Neural progenitor cell (in vitro differentiated cells): ENCODE measurements at regions not wholly inside any gene's neighbourhood (a gene's known extent, or its start where the extent isn't known, plus 50 kb on each side); places are given as distances from the start of the nearest gene placed in this dataset.
"Not testable (repeated sequence)": the region's sequence is repeated elsewhere in the genome, so short reads cannot be mapped to it uniquely, and the experiment has no call there.

Experiments used
- DNase-seq: peaks from one replicate; pipeline ENCODE4 v3.0.0-alpha.2; 2016; ENCODE audit warnings: low spot score
- H2AFZ ChIP-seq: fragments of 200-600 bp; sonication (generic); replicated peaks from 2 replicates; pipeline ENCODE4 v1.6.1; 2016; ENCODE audit warnings: antibody characterized with exemption
- H3F3A ChIP-seq: fragments of 200-600 bp; sonication (generic); 2 replicates; pipeline ENCODE4 v1.6.1; 2016; ENCODE audit warnings: antibody characterized with exemption, low read depth
- H3K27ac ChIP-seq: fragments of 200-600 bp; sonication (generic); 2 replicates; pipeline ENCODE4 v1.5.1; 2016; ENCODE audit warnings: mild to moderate bottlenecking
- H3K27me3 ChIP-seq: fragments of 200-600 bp; sonication (generic); 2 replicates; pipeline ENCODE4 v1.6.1; 2016; ENCODE audit warnings: mild to moderate bottlenecking, moderate library complexity
- H3K36me3 ChIP-seq: fragments of 200-600 bp; sonication (generic); 2 replicates; pipeline ENCODE4 v1.5.1; 2016
- H3K4me1 ChIP-seq: fragments of 200-600 bp; sonication (generic); 2 replicates; pipeline ENCODE4 v1.6.1; 2016; ENCODE audit warnings: mixed run types
- H3K4me2 ChIP-seq: fragments of 200-600 bp; sonication (generic); 2 replicates; pipeline ENCODE4 v1.6.1; 2016
- H3K4me3 ChIP-seq: fragments of 200-600 bp; sonication (generic); 2 replicates; pipeline ENCODE4 v1.5.1; 2016
- H3K79me2 ChIP-seq: fragments of 200-600 bp; sonication (generic); 2 replicates; pipeline ENCODE4 v1.6.1; 2016; ENCODE audit warnings: low read depth
- H3K9ac ChIP-seq: fragments of 200-600 bp; sonication (generic); 2 replicates; pipeline ENCODE4 v1.6.1; 2016
- H3K9me3 ChIP-seq: fragments of 200-600 bp; sonication (generic); 2 replicates; pipeline ENCODE4 v1.5.1; 2016; ENCODE audit warnings: low read depth
- H4K20me1 ChIP-seq: fragments of 200-600 bp; sonication (generic); 2 replicates; pipeline ENCODE4 v1.6.1; 2016; ENCODE audit warnings: low read depth
- H3K27ac Mint-ChIP-seq: 3 replicates; pipeline ENCODE4 v1.8.0; 2021; ENCODE audit warnings: mixed read lengths
- H3K27me3 Mint-ChIP-seq: 2 replicates; pipeline ENCODE4 v1.8.0; 2022; ENCODE audit warnings: low read depth, mild to moderate bottlenecking, inconsistent platforms, moderate library complexity, mixed read lengths; ENCODE audit not compliant: insufficient read depth
- H3K36me3 Mint-ChIP-seq: 3 replicates; pipeline ENCODE4 v1.8.0; 2021; ENCODE audit warnings: mixed read lengths
- H3K4me1 Mint-ChIP-seq: 3 replicates; pipeline ENCODE4 v1.8.0; 2021; ENCODE audit warnings: mixed read lengths
- H3K4me3 Mint-ChIP-seq: 3 replicates; pipeline ENCODE4 v1.8.0; 2021; ENCODE audit warnings: mild to moderate bottlenecking, moderate library complexity, mixed read lengths
- H3K9me3 Mint-ChIP-seq: 3 replicates; pipeline ENCODE4 v1.8.0; 2020; ENCODE audit warnings: mixed read lengths
- EZH2 ChIP-seq: fragments of 200-600 bp; sonication (generic); IDR thresholded peaks from 2 replicates; pipeline ENCODE4 v1.6.1; 2017; ENCODE audit warnings: antibody characterized with exemption, mild to moderate bottlenecking, moderate library complexity
- EZH2phosphoT487 ChIP-seq: fragments of 200-600 bp; sonication (generic); IDR thresholded peaks from 2 replicates; pipeline ENCODE4 v1.6.1; 2017; ENCODE audit warnings: antibody characterized with exemption
- TF ChIP-seq, protein P1 (sequence below): fragments of 200-600 bp; sonication (generic); IDR thresholded peaks from 2 replicates; pipeline ENCODE4 v1.5.1; 2017; ENCODE audit warnings: antibody characterized with exemption, mild to moderate bottlenecking

DNA sequence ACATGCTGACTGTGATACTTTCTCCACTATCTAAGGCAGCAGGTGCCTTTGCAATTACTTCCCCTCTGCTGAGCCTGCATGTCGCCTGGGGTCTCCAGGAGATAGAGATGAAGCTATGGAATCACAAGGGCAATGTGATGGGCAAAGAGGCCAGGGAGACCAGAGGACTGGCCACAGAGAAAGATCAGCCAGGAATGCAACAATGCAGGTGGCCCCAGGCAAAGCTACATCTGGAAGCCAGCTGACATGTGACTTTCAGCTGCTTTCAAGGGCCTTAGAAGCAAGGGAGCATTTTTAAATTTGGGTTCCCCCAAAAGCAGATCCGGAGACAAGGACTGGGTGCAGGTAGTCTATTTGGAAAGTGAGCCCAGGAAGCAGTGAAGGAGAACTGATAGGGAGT lies 107.9 kb upstream of the SRSF6 start:
- H3K36me3 ChIP-seq: no peaks in the 10 kb centered on the region
- no peak overlapping the region for H2AFZ ChIP-seq
- H3K9me3 ChIP-seq: no peaks in the 10 kb centered on the region
- no peaks in the 10 kb centered on the region for H3K27me3 ChIP-seq
- no peak overlapping the region for H3K4me3 ChIP-seq
- Mint-ChIP-seq H3K27me3 (peaks cover 3% of the 10 kb centered on the region), H3K36me3 (no peaks in the 10 kb centered on the region), H3K27ac (no peak overlapping the region), H3K9me3 (peaks cover 15% of the 10 kb centered on the region), H3K4me3 (no peak overlapping the region), H3K4me1 (peaks cover 7% of the 10 kb centered on the region)
- H3K4me2 ChIP-seq: no peak overlapping the region
- no peak overlapping the region for H3K9ac ChIP-seq
- TF ChIP-seq EZH2 (no peak), EZH2phosphoT487 (no peak)
- TF ChIP-seq, protein P1, sequence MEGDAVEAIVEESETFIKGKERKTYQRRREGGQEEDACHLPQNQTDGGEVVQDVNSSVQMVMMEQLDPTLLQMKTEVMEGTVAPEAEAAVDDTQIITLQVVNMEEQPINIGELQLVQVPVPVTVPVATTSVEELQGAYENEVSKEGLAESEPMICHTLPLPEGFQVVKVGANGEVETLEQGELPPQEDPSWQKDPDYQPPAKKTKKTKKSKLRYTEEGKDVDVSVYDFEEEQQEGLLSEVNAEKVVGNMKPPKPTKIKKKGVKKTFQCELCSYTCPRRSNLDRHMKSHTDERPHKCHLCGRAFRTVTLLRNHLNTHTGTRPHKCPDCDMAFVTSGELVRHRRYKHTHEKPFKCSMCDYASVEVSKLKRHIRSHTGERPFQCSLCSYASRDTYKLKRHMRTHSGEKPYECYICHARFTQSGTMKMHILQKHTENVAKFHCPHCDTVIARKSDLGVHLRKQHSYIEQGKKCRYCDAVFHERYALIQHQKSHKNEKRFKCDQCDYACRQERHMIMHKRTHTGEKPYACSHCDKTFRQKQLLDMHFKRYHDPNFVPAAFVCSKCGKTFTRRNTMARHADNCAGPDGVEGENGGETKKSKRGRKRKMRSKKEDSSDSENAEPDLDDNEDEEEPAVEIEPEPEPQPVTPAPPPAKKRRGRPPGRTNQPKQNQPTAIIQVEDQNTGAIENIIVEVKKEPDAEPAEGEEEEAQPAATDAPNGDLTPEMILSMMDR: no peak
- DNase-seq: no peak
- peaks cover 12% of the 10 kb centered on the region for H3F3A ChIP-seq
- no peaks in the 10 kb centered on the region for H3K79me2 ChIP-seq
- no peak overlapping the region for H3K27ac ChIP-seq
- no peaks in the 10 kb centered on the region for H4K20me1 ChIP-seq
- H3K4me1 ChIP-seq: no peaks in the 10 kb centered on the region

GRCh38 chr20:43347839-43348238 lies 109.9 kb upstream of the SRSF6 start:
- H3K9me3 ChIP-seq, H3K9ac ChIP-seq, H3K4me1 Mint-ChIP-seq, H3K4me3 ChIP-seq, H3K4me1 ChIP-seq, H4K20me1 ChIP-seq, H3K27me3 ChIP-seq, H3K79me2 ChIP-seq, H3K27ac ChIP-seq, H3K36me3 ChIP-seq, H2AFZ ChIP-seq, H3K27ac Mint-ChIP-seq, H3K4me2 ChIP-seq, H3K4me3 Mint-ChIP-seq, H3K36me3 Mint-ChIP-seq, H3K27me3 Mint-ChIP-seq, DNase-seq: not testable (repeated sequence)
- peaks cover 12% of the 10 kb centered on the region for H3F3A ChIP-seq
- peaks cover 23% of the 10 kb centered on the region for H3K9me3 Mint-ChIP-seq

DNA sequence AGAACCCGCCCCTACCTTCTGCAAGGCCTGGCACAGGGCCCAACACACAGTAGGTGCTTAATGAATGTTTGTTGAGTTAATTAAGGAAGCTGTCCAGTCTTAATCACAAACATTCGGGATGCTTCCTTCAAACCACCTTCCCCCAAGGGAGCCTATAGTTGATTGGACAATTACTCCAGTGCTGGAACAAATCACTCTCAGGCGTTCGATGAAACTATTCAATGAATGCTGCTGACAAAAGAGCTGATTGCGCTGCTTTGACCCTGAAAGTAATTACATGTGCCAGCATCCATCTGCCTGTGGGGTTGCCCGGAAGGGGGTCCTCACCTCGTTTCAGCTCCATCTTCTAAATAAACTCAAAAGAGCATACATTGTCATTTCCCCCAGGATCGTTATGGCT lies 112.0 kb upstream of the SRSF6 start:
- TF ChIP-seq EZH2: no peak
- TF ChIP-seq, protein P1: no peak
- TF ChIP-seq EZH2phosphoT487: no peak
- Mint-ChIP-seq H3K36me3 (no peaks in the 10 kb centered on the region), H3K27ac (no peak overlapping the region), H3K27me3 (peaks cover 5% of the 10 kb centered on the region), H3K4me1 (peaks cover 7% of the 10 kb centered on the region), H3K4me3 (no peak overlapping the region), H3K9me3 (peaks cover 22% of the 10 kb centered on the region)
- DNase-seq: peak; percentile 46
- Histone ChIP-seq H3K4me2 (no peak overlapping the region), H3K27me3 (no peaks in the 10 kb centered on the region), H3F3A (peaks cover 12% of the 10 kb centered on the region), H2AFZ (no peak overlapping the region), H4K20me1 (no peaks in the 10 kb centered on the region), H3K79me2 (no peaks in the 10 kb centered on the region), H3K9me3 (peaks cover 10% of the 10 kb centered on the region), H3K4me3 (no peak overlapping the region), H3K36me3 (no peaks in the 10 kb centered on the region), H3K9ac (no peak overlapping the region), H3K27ac (no peak overlapping the region), H3K4me1 (no peaks in the 10 kb centered on the region)

DNA sequence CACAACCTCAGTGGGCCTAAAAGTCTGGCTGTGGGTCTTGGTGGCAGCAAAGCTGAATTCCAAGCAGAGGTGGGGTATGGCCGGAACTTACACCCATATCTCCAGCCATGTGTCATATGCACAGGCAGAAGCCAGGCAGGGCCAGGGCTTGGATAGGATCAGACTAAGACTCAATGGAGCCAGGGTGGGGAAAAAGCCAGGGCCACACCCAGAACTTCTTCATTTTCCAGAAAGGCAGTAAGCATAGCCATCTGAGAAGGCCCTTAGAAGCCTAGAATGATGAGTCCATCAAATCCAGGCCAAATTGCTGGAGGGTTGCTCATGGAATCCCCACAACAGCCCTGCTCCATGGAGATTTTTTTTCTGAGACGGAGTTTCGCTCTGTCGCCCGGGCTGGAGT lies 116.2 kb upstream of the SRSF6 start:
- H3K27ac Mint-ChIP-seq: no peak overlapping the region
- Histone ChIP-seq H3K9me3 (peaks cover 13% of the 10 kb centered on the region), H3K27ac (no peak overlapping the region), H3K4me3 (no peak overlapping the region), H3K9ac (no peak overlapping the region), H3F3A (peaks cover 12% of the 10 kb centered on the region), H3K36me3 (no peaks in the 10 kb centered on the region), H3K4me2 (no peak overlapping the region), H2AFZ (no peak overlapping the region), H3K27me3 (no peaks in the 10 kb centered on the region), H3K79me2 (no peaks in the 10 kb centered on the region), H4K20me1 (no peaks in the 10 kb centered on the region), H3K4me1 (no peaks in the 10 kb centered on the region)
- peaks cover 8% of the 10 kb centered on the region for H3K27me3 Mint-ChIP-seq
- TF ChIP-seq, protein P1: no peak
- TF ChIP-seq EZH2phosphoT487: no peak
- TF ChIP-seq EZH2: no peak
- H3K36me3 Mint-ChIP-seq: no peaks in the 10 kb centered on the region
- no peak overlapping the region for H3K4me3 Mint-ChIP-seq
- peaks cover 7% of the 10 kb centered on the region for H3K4me1 Mint-ChIP-seq
- no peak for DNase-seq
- H3K9me3 Mint-ChIP-seq: peaks cover 28% of the 10 kb centered on the region
